Colonic mucosa (tissue), 4 donors: ENCODE measurements at regions not wholly inside any gene's neighbourhood (a gene's known extent, or its start where the extent isn't known, plus 50 kb on each side); places are given as distances from the start of the nearest gene placed in this dataset.
"Not testable (repeated sequence)": the region's sequence is repeated elsewhere in the genome, so short reads cannot be mapped to it uniquely, and the experiment has no call there.

Experiments used
- DNase-seq: peaks from one replicate; pipeline ENCODE4 v3.0.0-alpha.2; 2020
- H3K27ac ChIP-seq: fragments of 200-600 bp; one replicate; pipeline ENCODE4 v1.8.0; 2021
- H3K27me3 ChIP-seq: fragments of 200-600 bp; one replicate; pipeline ENCODE4 v1.8.0; 2021
- H3K36me3 ChIP-seq: fragments of 200-600 bp; one replicate; pipeline ENCODE4 v1.8.0; 2021
- H3K4me1 ChIP-seq: fragments of 200-600 bp; one replicate; pipeline ENCODE4 v1.8.0; 2021; ENCODE audit warnings: mild to moderate bottlenecking
- H3K4me3 ChIP-seq: fragments of 200-600 bp; one replicate; pipeline ENCODE4 v1.8.0; 2021
- H3K9ac ChIP-seq, 2 donors: one replicate each; pipeline ENCODE4 v1.7.0; 2013; ENCODE audit warnings: control low read depth in 2 of 2, low read depth in 2 of 2, low read length in 2 of 2
- H3K9me3 ChIP-seq: fragments of 200-600 bp; one replicate; pipeline ENCODE4 v1.8.0; 2021
- intact Hi-C: fragments of 100-400 bp; cut with DNase I; formaldehyde crosslinking; loops from one replicate; pipeline ENCODE4 v1.14.1; 2022
- TF ChIP-seq, protein P1 (sequence below): fragments of 200-600 bp; IDR thresholded peaks from one replicate; pipeline ENCODE4 v1.8.0; 2022; ENCODE audit warnings: antibody characterized with exemption, mild to moderate bottlenecking
- donor health status: healthy.
- donor health status: DM: no; HTN: no; CAD: no.
- donor health status: DM: no; HTN: no; CAD: no.

DNA sequence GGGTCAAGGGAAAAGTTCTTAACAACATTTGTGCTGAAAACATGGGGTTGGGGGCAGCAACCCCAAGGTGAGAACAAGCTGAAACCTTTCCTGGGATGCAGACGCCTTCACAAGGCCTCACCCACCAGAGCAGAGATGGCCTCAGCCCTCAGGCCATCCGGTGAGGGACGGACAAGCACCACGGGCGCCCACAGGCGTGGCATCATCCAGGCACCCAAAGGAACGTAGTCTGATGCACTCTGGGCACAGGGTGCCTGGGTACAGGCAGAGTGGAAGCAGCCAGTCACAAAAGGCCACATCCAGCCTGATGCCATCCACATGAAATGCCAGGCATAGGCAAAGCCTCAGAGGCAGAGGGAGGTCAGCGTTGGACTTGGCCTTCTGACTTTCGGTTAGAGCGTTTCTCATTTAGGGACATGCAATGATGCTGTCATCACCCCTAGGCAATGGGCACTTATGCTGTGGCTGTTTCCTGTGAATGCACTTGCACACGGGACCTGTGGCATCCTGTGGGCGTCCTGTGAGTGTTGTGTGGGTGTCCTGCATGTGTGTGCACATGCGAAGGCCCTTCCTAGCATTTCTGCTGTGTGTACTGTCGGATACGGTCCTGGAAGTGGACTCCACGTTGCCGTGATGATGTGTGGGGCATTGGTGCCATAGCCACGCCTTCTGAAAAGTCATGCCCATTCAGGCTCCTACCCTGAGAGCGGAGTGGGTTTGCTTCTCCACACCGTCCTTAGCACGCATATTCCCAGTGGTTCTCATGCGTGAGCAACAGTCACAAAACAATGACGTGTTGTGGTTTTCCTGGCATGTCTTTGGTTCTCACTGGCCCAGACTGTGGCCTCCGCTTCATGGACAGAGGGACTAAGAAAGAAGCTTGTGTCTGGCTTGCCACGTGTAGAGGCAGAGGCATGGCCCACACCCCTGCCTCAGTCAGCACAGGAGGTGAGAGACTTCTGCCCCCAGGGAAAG is 52.7 kb upstream of the ZNF469 start:
- Histone ChIP-seq H3K4me3 (no peak overlapping the region), H3K9ac (no peak overlapping the region), H3K4me1 (no peaks in the 10 kb centered on the region), H3K36me3 (no peaks in the 10 kb centered on the region), H3K9me3 (no peaks in the 10 kb centered on the region), H3K27me3 (no peaks in the 10 kb centered on the region), H3K27ac (no peak overlapping the region)
- DNase-seq, result no peak
- TF ChIP-seq, protein P1, sequence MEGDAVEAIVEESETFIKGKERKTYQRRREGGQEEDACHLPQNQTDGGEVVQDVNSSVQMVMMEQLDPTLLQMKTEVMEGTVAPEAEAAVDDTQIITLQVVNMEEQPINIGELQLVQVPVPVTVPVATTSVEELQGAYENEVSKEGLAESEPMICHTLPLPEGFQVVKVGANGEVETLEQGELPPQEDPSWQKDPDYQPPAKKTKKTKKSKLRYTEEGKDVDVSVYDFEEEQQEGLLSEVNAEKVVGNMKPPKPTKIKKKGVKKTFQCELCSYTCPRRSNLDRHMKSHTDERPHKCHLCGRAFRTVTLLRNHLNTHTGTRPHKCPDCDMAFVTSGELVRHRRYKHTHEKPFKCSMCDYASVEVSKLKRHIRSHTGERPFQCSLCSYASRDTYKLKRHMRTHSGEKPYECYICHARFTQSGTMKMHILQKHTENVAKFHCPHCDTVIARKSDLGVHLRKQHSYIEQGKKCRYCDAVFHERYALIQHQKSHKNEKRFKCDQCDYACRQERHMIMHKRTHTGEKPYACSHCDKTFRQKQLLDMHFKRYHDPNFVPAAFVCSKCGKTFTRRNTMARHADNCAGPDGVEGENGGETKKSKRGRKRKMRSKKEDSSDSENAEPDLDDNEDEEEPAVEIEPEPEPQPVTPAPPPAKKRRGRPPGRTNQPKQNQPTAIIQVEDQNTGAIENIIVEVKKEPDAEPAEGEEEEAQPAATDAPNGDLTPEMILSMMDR, result no peak
- intact Hi-C loops, result no loop called here

DNA sequence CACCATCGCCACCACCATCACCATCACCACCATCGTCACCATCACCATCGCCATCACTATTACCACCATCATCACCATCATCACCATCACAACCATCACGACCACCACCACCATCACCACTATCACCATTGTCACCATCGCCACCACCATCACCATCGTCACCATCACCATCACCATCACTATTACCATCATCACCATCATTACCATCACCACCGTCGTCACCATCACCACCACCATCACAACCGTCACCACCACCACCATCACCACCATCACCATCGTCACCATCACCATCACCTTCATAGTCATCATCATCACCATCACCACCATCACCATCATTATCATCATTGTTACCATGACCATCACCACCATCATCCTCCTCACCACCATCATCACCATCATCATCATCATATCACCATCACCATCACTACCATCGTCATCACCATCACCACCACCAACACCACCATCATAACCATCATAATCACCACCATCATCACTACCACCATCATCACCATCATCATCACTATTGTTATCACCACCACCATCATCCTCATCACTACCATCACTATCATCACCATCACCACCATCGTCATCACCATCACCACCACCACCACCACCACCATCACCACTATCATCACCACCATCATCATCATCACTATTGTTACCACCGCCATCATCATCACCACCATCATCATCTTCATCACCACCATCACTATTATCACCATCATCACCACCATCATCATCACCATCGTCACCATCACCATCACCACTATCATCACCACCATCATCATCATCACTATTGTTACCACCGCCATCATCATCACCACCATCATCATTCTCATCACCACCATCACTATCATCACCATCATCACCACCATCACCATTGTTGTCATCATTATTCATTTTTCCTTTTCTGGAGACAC is 51.5 kb upstream of the ZNF469 start:
- Histone ChIP-seq H3K36me3 (no peaks in the 10 kb centered on the region), H3K27me3 (no peaks in the 10 kb centered on the region), H3K4me3 (no peak overlapping the region), H3K4me1 (no peaks in the 10 kb centered on the region), H3K9ac (no peak overlapping the region), H3K27ac (no peak overlapping the region), H3K9me3 (no peaks in the 10 kb centered on the region)
- no peak for DNase-seq
- TF ChIP-seq, protein P1, result no peak
- intact Hi-C loops, result no loop called here

DNA sequence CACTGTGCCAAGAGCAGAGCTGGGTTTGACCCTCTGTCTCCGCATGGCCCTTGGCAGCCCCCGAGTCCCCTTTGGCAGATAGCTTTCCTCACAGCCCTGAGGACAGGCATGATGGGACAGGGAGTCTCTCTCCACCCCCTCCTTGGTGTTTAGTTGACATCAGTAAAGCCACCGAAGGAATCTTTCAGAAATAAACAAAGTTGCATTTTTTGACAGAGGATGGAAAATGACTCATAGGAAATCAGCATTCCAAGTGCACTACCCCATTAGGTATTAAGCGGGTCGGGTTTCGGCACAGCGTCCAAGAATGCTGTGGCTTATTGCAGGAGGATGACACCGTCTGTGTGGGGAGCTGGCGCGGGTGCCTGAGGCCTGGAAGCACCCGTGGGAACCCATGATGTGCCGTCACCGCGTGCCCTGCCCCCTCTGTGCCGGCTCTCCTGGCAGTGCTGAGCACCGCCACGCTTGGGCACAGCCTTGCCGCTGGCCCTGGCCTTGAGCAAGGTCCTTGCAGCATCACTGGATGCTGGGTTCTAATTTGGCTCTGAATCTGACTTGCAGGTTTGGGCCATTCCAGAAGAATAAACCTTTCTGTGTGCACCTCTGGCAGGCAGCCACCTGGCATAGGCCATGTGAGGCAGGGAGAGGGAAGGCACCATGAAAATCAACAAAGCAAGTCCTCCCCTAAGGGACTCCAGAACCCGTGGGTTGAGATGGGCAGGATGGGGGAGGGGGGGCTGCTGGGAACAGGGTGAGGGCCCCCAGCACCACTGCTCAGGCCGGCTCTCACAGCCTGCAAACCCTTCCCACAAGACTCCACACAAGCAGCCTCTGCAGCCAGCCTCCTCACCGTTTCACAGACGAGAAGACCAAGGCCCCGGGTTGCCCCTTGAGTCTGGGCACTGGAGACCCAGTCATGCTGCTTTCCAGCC is 50.5 kb upstream of the ZNF469 start:
- H3K9me3 ChIP-seq, result no peaks in the 10 kb centered on the region
- H3K36me3 ChIP-seq, result no peaks in the 10 kb centered on the region
- H3K9ac ChIP-seq, result no peak overlapping the region
- no peaks in the 10 kb centered on the region for H3K4me1 ChIP-seq
- no peaks in the 10 kb centered on the region for H3K27me3 ChIP-seq
- no peak overlapping the region for H3K27ac ChIP-seq
- H3K4me3 ChIP-seq, result no peak overlapping the region
- intact Hi-C loops, result no loop called here
- TF ChIP-seq, protein P1, result no peak
- no peak for DNase-seq

DNA sequence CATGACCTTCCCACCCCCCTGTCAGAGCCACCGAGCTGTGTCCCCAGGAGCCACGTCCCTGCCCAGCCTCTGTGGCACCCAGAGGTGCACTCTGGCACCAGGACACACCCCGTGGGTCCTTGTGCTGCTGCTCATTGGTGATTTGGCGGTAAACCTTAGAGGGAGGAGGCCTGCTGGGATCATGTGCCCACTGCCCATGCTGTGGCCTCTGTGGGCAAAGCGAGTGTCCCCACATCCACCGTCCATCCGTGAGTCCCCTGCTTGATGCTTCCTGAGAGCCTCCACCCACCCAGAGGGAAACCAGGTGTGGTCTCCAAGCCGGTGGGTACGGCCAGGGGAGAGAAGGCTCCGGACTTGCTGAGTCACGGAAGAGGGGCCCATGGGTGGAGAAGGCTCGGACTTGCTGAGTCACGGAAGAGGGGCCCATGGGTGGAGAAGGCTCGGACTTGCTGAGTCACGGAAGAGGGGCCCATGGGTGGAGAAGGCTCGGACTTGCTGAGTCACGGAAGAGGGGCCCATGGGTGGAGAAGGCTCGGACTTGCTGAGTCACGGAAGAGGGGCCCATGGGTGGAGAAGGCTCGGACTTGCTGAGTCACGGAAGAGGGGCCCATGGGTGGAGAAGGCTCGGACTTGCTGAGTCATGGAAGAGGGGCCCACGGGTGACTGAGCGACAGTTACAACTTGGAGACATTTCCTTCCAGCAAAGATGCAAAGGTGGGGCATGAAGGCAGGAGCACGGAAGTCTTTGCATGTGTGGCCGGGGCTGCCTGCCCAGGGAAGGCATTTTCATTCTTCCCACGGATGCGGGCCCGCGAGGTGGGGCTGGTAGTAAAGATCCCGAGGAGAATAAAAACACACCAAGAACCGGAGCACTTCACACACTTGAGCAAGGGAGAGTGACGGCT is 49.6 kb upstream of the ZNF469 start:
- H3K9me3 ChIP-seq, DNase-seq, H3K36me3 ChIP-seq, intact Hi-C loops, H3K27me3 ChIP-seq, H3K27ac ChIP-seq, H3K4me1 ChIP-seq, H3K4me3 ChIP-seq, H3K9ac ChIP-seq: not testable (repeated sequence)
